GM23338 (cell line): ENCODE measurements at regions not wholly inside any gene's neighbourhood (a gene's known extent, or its start where the extent isn't known, plus 50 kb on each side); places are given as distances from the start of the nearest gene placed in this dataset.
A peak's percentile ranks its signal among the peaks of the same experiment; 100 is the strongest.

Experiments used
- ATAC-seq: fragments of 200-7000 bp; cut with Tn5 transposase; 3 replicates; pipeline ENCODE4 v1.9.1; 2020
- DNase-seq: peaks from one replicate; pipeline ENCODE4 v3.0.0-alpha.2; 2015; ENCODE audit warnings: low spot score
- H2AFZ ChIP-seq: fragments of 200-600 bp; sonication (generic); 2 replicates; pipeline ENCODE4 v1.8.0; 2016; ENCODE audit warnings: antibody characterized with exemption, mild to moderate bottlenecking, moderate library complexity
- H3F3A ChIP-seq: fragments of 200-600 bp; sonication (generic); replicated peaks from 2 replicates; pipeline ENCODE4 v1.8.0; 2017; ENCODE audit warnings: antibody characterized with exemption, mixed run types, low read depth
- H3K27ac ChIP-seq: fragments of 200-600 bp; sonication (generic); 2 replicates; pipeline ENCODE4 v1.6.1; 2016; ENCODE audit warnings: low read depth
- H3K27me3 ChIP-seq: fragments of 200-600 bp; sonication (generic); 2 replicates; pipeline ENCODE4 v1.8.0; 2016; ENCODE audit warnings: mild to moderate bottlenecking, mixed run types, moderate library complexity; ENCODE audit not compliant: insufficient read depth
- H3K36me3 ChIP-seq: fragments of 200-600 bp; sonication (generic); 2 replicates; pipeline ENCODE4 v1.8.0; 2016; ENCODE audit warnings: mild to moderate bottlenecking; ENCODE audit not compliant: insufficient read depth
- H3K4me1 ChIP-seq: fragments of 200-600 bp; sonication (generic); 2 replicates; pipeline ENCODE4 v1.8.0; 2016; ENCODE audit warnings: mild to moderate bottlenecking, moderate library complexity; ENCODE audit not compliant: insufficient read depth
- H3K4me2 ChIP-seq: fragments of 200-600 bp; sonication (generic); 2 replicates; pipeline ENCODE4 v1.7.1; 2017; ENCODE audit warnings: mixed run types
- H3K4me3 ChIP-seq: fragments of 200-600 bp; sonication (generic); 2 replicates; pipeline ENCODE4 v1.6.1; 2016; ENCODE audit warnings: mixed run types
- H3K79me2 ChIP-seq: fragments of 200-600 bp; sonication (generic); replicated peaks from 2 replicates; pipeline ENCODE4 v1.8.0; 2017; ENCODE audit warnings: mild to moderate bottlenecking; ENCODE audit not compliant: insufficient read depth
- H3K9me2 ChIP-seq: fragments of 200-600 bp; sonication (generic); 2 replicates; pipeline ENCODE4 v1.8.0; 2017; ENCODE audit not compliant: insufficient read depth
- H4K20me1 ChIP-seq: fragments of 200-600 bp; sonication (generic); replicated peaks from 2 replicates; pipeline ENCODE4 v1.8.0; 2017; ENCODE audit warnings: mild to moderate bottlenecking; ENCODE audit not compliant: insufficient read depth
- H3K27ac Mint-ChIP-seq: 2 replicates; pipeline ENCODE4 v1.8.0; 2020; ENCODE audit warnings: inconsistent platforms, mild to moderate bottlenecking, moderate library complexity, mixed read lengths
- H3K27me3 Mint-ChIP-seq: 3 replicates; pipeline ENCODE4 v1.8.0; 2022; ENCODE audit warnings: low read depth, mild to moderate bottlenecking, moderate library complexity, mixed read lengths, inconsistent platforms; ENCODE audit not compliant: insufficient read depth, poor library complexity
- H3K36me3 Mint-ChIP-seq: 3 replicates; pipeline ENCODE4 v1.8.0; 2021; ENCODE audit warnings: low read depth, mild to moderate bottlenecking, inconsistent platforms, moderate library complexity, mixed read lengths
- H3K4me1 Mint-ChIP-seq: 3 replicates; pipeline ENCODE4 v1.8.0; 2020; ENCODE audit warnings: mild to moderate bottlenecking, inconsistent platforms, mixed read lengths
- H3K4me3 Mint-ChIP-seq: 3 replicates; pipeline ENCODE4 v1.8.0; 2021; ENCODE audit warnings: moderate library complexity, mild to moderate bottlenecking, inconsistent platforms, mixed read lengths
- H3K9me3 Mint-ChIP-seq: 3 replicates; pipeline ENCODE4 v1.8.0; 2020; ENCODE audit warnings: moderate library complexity, mild to moderate bottlenecking, inconsistent platforms, mixed read lengths
- CREB1 ChIP-seq: fragments of 250-450 bp; sonication (Bioruptor Pico); IDR thresholded peaks from 2 replicates; pipeline ENCODE4 v1.5.0; 2020; ENCODE audit warnings: low read depth, mild to moderate bottlenecking, moderate library complexity
- CTCF ChIP-seq, 2 experiments: fragments of 200-600 bp in 1 of 2; sonication (generic) in 1 of 2; conservative IDR thresholded peaks; 2 replicates each; pipeline versions ENCODE4 v1.5.1 to v1.6.1; 2016 to 2017; ENCODE audit warnings: antibody characterized with exemption in 2 of 2, low read depth in 2 of 2, mild to moderate bottlenecking in 2 of 2, moderate library complexity in 1 of 2
- ETS1 ChIP-seq: IDR thresholded peaks from 2 replicates; pipeline ENCODE4 v1.6.1; 2016; ENCODE audit warnings: antibody characterized with exemption
- EZH2 ChIP-seq: fragments of 200-600 bp; sonication (generic); IDR thresholded peaks from one replicate; pipeline ENCODE4 v1.8.0; 2017; ENCODE audit warnings: antibody characterized with exemption, mild to moderate bottlenecking, low read depth; ENCODE audit not compliant: unreplicated experiment
- EZH2phosphoT487 ChIP-seq: fragments of 200-600 bp; sonication (generic); IDR thresholded peaks from one replicate; pipeline ENCODE4 v1.8.1; 2018; ENCODE audit warnings: antibody characterized with exemption; ENCODE audit not compliant: unreplicated experiment
- JUNB ChIP-seq: IDR thresholded peaks from one replicate; pipeline ENCODE4 v1.6.1; 2016; ENCODE audit warnings: antibody characterized with exemption; ENCODE audit not compliant: unreplicated experiment
- NANOG ChIP-seq: IDR thresholded peaks from 2 replicates; pipeline ENCODE4 v1.6.1; 2016; ENCODE audit warnings: antibody characterized with exemption, borderline replicate concordance
- ZNF114 ChIP-seq: fragments of 250-450 bp; sonication (Bioruptor Pico); IDR thresholded peaks from 2 replicates; pipeline ENCODE4 v1.5.0; 2020; ENCODE audit warnings: mild to moderate bottlenecking, moderate library complexity
- ZNF331 ChIP-seq: fragments of 250-450 bp; sonication (Bioruptor Pico); IDR thresholded peaks from 2 replicates; pipeline ENCODE4 v1.5.0; 2020; ENCODE audit warnings: low read depth, mild to moderate bottlenecking, moderate library complexity
- ZNF462 ChIP-seq: fragments of 250-450 bp; sonication (Bioruptor Pico); IDR thresholded peaks from 2 replicates; pipeline ENCODE4 v1.5.0; 2020; ENCODE audit warnings: mild to moderate bottlenecking, moderate library complexity

- ATAC-seq: peak; percentile 88
- H3K79me2 ChIP-seq: no peaks in the 10 kb centered on the region
- no peaks in the 10 kb centered on the region for H4K20me1 ChIP-seq
- no peak overlapping the region for H3K27ac ChIP-seq
- Mint-ChIP-seq H3K36me3 (no peaks in the 10 kb centered on the region), H3K9me3 (no peaks in the 10 kb centered on the region), H3K4me3 (no peak overlapping the region), H3K27ac (no peak overlapping the region), H3K4me1 (no peaks in the 10 kb centered on the region; the same call in 2 of the 3 replicates), H3K27me3 (no peaks in the 10 kb centered on the region)
- no peak overlapping the region for H3K4me3 ChIP-seq
- no peaks in the 10 kb centered on the region for H3K4me1 ChIP-seq
- no peaks in the 10 kb centered on the region for H3K36me3 ChIP-seq
- H3F3A ChIP-seq: no peaks in the 10 kb centered on the region
- peak; percentile 81 for DNase-seq
- H3K27me3 ChIP-seq: no peaks in the 10 kb centered on the region
- TF ChIP-seq EZH2 (no peak), EZH2phosphoT487 (no peak), CTCF (conservative IDR thresholded peaks at IDR 0.05; ENCODE audit: low read depth in 2 of 2) (peak; percentile 73 to 83)
- H3K4me2 ChIP-seq: no peak overlapping the region
- no peaks in the 10 kb centered on the region for H3K9me2 ChIP-seq
- H2AFZ ChIP-seq: no peak overlapping the region
Observed at GRCh38 chr16:72467157-72467759, 295.3 kb upstream of the PMFBP1 start.

GRCh38 chr16:72464597-72465368, 292.8 kb upstream of the PMFBP1 start:
- no peak overlapping the region for H3K4me2 ChIP-seq
- H3K27ac Mint-ChIP-seq: no peak overlapping the region
- H3K27me3 Mint-ChIP-seq: no peaks in the 10 kb centered on the region
- H3K27ac ChIP-seq: no peak overlapping the region
- H3K4me3 Mint-ChIP-seq: no peak overlapping the region
- no peaks in the 10 kb centered on the region for H3F3A ChIP-seq
- H3K36me3 Mint-ChIP-seq: no peaks in the 10 kb centered on the region
- H4K20me1 ChIP-seq: no peaks in the 10 kb centered on the region
- H3K36me3 ChIP-seq: no peaks in the 10 kb centered on the region
- H2AFZ ChIP-seq: no peak overlapping the region
- no peaks in the 10 kb centered on the region for H3K9me2 ChIP-seq
- no peak overlapping the region for H3K4me3 ChIP-seq
- H3K9me3 Mint-ChIP-seq: no peaks in the 10 kb centered on the region
- H3K79me2 ChIP-seq: no peaks in the 10 kb centered on the region
- ATAC-seq: no peak
- no peaks in the 10 kb centered on the region for H3K4me1 ChIP-seq
- no peaks in the 10 kb centered on the region for H3K27me3 ChIP-seq
- H3K4me1 Mint-ChIP-seq: no peaks in the 10 kb centered on the region
- DNase-seq: no peak
- TF ChIP-seq JUNB (no peak), EZH2 (no peak), ZNF331 (CRISPR knock-in tag) (no peak), ZNF114 (CRISPR knock-in tag) (no peak), CREB1 (CRISPR knock-in tag) (no peak), NANOG (no peak), ETS1 (no peak), ZNF462 (no peak)
